H9 (cell line): ENCODE measurements at regions not wholly inside any gene's neighbourhood (a gene's known extent, or its start where the extent isn't known, plus 50 kb on each side); places are given as distances from the start of the nearest gene placed in this dataset.

Experiments used
- DNase-seq: peaks from one replicate; pipeline ENCODE4 v3.0.0-alpha.2; 2017
- H2AFZ ChIP-seq: one replicate; pipeline ENCODE4 v1.6.1; 2013; ENCODE audit warnings: mild to moderate bottlenecking, low read length, control low read depth, moderate library complexity
- H2AK5ac ChIP-seq: 2 replicates; pipeline ENCODE4 v1.6.1; 2013; ENCODE audit warnings: low read length, control low read depth, mixed read lengths; ENCODE audit not compliant: insufficient read length
- H2BK120ac ChIP-seq: one replicate; pipeline ENCODE4 v1.6.1; 2013; ENCODE audit warnings: low read depth, mild to moderate bottlenecking, low read length, control low read depth, inconsistent platforms; ENCODE audit not compliant: poor library complexity, severe bottlenecking
- H2BK12ac ChIP-seq: 2 replicates; pipeline ENCODE4 v1.6.1; 2013; ENCODE audit warnings: low read length, control low read depth, mixed read lengths, low read depth; ENCODE audit not compliant: insufficient read length
- H2BK15ac ChIP-seq: 2 replicates; pipeline ENCODE4 v1.6.1; 2013; ENCODE audit warnings: low read depth, low read length, control low read depth
- H2BK20ac ChIP-seq: one replicate; pipeline ENCODE4 v1.6.1; 2013; ENCODE audit warnings: low read depth, mild to moderate bottlenecking, low read length, control low read depth, inconsistent platforms; ENCODE audit not compliant: poor library complexity, severe bottlenecking
- H2BK5ac ChIP-seq: 2 replicates; pipeline ENCODE4 v1.6.1; 2013; ENCODE audit warnings: low read length, control low read depth, mixed read lengths; ENCODE audit not compliant: insufficient read length
- H3K14ac ChIP-seq: 2 replicates; pipeline ENCODE4 v1.6.1; 2013; ENCODE audit warnings: low read length, control low read depth; ENCODE audit not compliant: insufficient read depth
- H3K18ac ChIP-seq: 2 replicates; pipeline ENCODE4 v1.6.1; 2013; ENCODE audit warnings: low read depth, mild to moderate bottlenecking, mixed read lengths, low read length, control low read depth; ENCODE audit not compliant: insufficient read length
- H3K23ac ChIP-seq: 2 replicates; pipeline ENCODE4 v1.6.1; 2013; ENCODE audit warnings: low read length, control low read depth, mixed read lengths, low read depth; ENCODE audit not compliant: insufficient read length
- H3K23me2 ChIP-seq: 2 replicates; pipeline ENCODE4 v1.6.1; 2013; ENCODE audit warnings: low read depth, mild to moderate bottlenecking, mixed read lengths, low read length, control low read depth; ENCODE audit not compliant: insufficient read length, poor library complexity, severe bottlenecking
- H3K27ac ChIP-seq: 2 replicates; pipeline ENCODE4 v1.5.1; 2013; ENCODE audit warnings: low read length, control low read depth, mixed read lengths, low read depth; ENCODE audit not compliant: insufficient read length
- H3K27me3 ChIP-seq: 2 replicates; pipeline ENCODE4 v1.6.1; 2013; ENCODE audit warnings: low read length, control low read depth, inconsistent platforms; ENCODE audit not compliant: insufficient read depth
- H3K4ac ChIP-seq: 2 replicates; pipeline ENCODE4 v1.6.1; 2013; ENCODE audit warnings: low read depth, mild to moderate bottlenecking, control low read depth, inconsistent platforms, low read length, moderate library complexity
- H3K4me1 ChIP-seq: 2 replicates; pipeline ENCODE4 v1.6.1; 2013; ENCODE audit warnings: low read length, control low read depth, inconsistent platforms; ENCODE audit not compliant: insufficient read depth
- H3K4me2 ChIP-seq: 2 replicates; pipeline ENCODE4 v1.6.1; 2013; ENCODE audit warnings: low read length, control low read depth, mixed read lengths; ENCODE audit not compliant: insufficient read length, insufficient read depth
- H3K56ac ChIP-seq: 2 replicates; pipeline ENCODE4 v1.6.1; 2013; ENCODE audit warnings: low read depth, mild to moderate bottlenecking, mixed read lengths, low read length, control low read depth; ENCODE audit not compliant: insufficient read length
- H3K79me1 ChIP-seq: 2 replicates; pipeline ENCODE4 v1.6.1; 2013; ENCODE audit warnings: low read depth, mild to moderate bottlenecking, moderate library complexity, low read length, control low read depth, inconsistent platforms; ENCODE audit not compliant: insufficient read depth, poor library complexity, severe bottlenecking
- H3K79me2 ChIP-seq: 2 replicates; pipeline ENCODE4 v1.6.1; 2013; ENCODE audit warnings: low read length, control low read depth, inconsistent platforms; ENCODE audit not compliant: insufficient read depth
- H3K9ac ChIP-seq: 2 replicates; pipeline ENCODE4 v1.6.1; 2013; ENCODE audit warnings: low read length, control low read depth, mixed read lengths; ENCODE audit not compliant: insufficient read length; ENCODE audit errors: extremely low read depth
- H3K9me3 ChIP-seq: one replicate; pipeline ENCODE4 v1.6.1; 2013; ENCODE audit warnings: low read depth, low read length, inconsistent platforms; ENCODE audit not compliant: control insufficient read depth
- H3T11ph ChIP-seq: one replicate; pipeline ENCODE4 v1.6.1; 2013; ENCODE audit warnings: mild to moderate bottlenecking, low read length, control low read depth, inconsistent platforms
- H4K20me1 ChIP-seq: one replicate; pipeline ENCODE4 v1.6.1; 2013; ENCODE audit not compliant: control insufficient read depth, insufficient read length, insufficient read depth
- H4K5ac ChIP-seq: 2 replicates; pipeline ENCODE4 v1.6.1; 2013; ENCODE audit warnings: low read depth, mild to moderate bottlenecking, mixed read lengths, low read length, control low read depth; ENCODE audit not compliant: insufficient read length
- H4K8ac ChIP-seq: replicated peaks from 2 replicates; pipeline ENCODE4 v1.6.1; 2013; ENCODE audit warnings: low read length, control low read depth, mixed read lengths, low read depth; ENCODE audit not compliant: insufficient read length
- H4K91ac ChIP-seq: 2 replicates; pipeline ENCODE4 v1.6.1; 2013; ENCODE audit warnings: low read depth, mild to moderate bottlenecking, moderate library complexity, mixed read lengths, low read length, control low read depth; ENCODE audit not compliant: insufficient read length
- H3K27ac Mint-ChIP-seq, 3 experiments: 2 replicates in 2 of 3; 3 replicates in 1 of 3; pipeline ENCODE4 v1.8.0; 2020 to 2021; ENCODE audit warnings: mixed read lengths in 3 of 3, mild to moderate bottlenecking in 1 of 3, moderate library complexity in 1 of 3
- H3K27me3 Mint-ChIP-seq: 2 replicates; pipeline ENCODE4 v1.8.0; 2021; ENCODE audit warnings: low read depth, mild to moderate bottlenecking, moderate library complexity, mixed read lengths
- H3K36me3 Mint-ChIP-seq, 3 experiments: 2 replicates in 2 of 3; 3 replicates in 1 of 3; pipeline ENCODE4 v1.8.0; 2020 to 2021; ENCODE audit warnings: low read depth in 3 of 3, mixed read lengths in 3 of 3; ENCODE audit not compliant: insufficient read depth in 1 of 3
- H3K4me1 Mint-ChIP-seq, 2 experiments: 2 replicates each; pipeline ENCODE4 v1.8.0; 2020; ENCODE audit warnings: mixed read lengths in 2 of 2
- H3K4me3 Mint-ChIP-seq, 2 experiments: 2 replicates in 1 of 2; 3 replicates in 1 of 2; pipeline ENCODE4 v1.8.0; 2020 to 2021; ENCODE audit warnings: mild to moderate bottlenecking in 2 of 2, mixed read lengths in 2 of 2, moderate library complexity in 1 of 2
- H3K9me3 Mint-ChIP-seq, 2 experiments: 2 replicates in 1 of 2; 3 replicates in 1 of 2; pipeline ENCODE4 v1.8.0; 2020; ENCODE audit warnings: mild to moderate bottlenecking in 2 of 2, mixed read lengths in 2 of 2, moderate library complexity in 1 of 2
- WGBS: extraction: QIAGEN DNeasy Blood & Tissue Kit; methylation state at CpG from one replicate; pipeline ENCODE4 v1.1.7; 2013; ENCODE audit warnings: missing lambda C conversion rate, low lambda C conversion rate, mixed read lengths; ENCODE audit not compliant: insufficient read length; ENCODE audit errors: extremely low coverage; 5-methylcytosine and 5-hydroxymethylcytosine counted together
- TF ChIP-seq, protein P1 (sequence below): fragments of 200-600 bp; sonication (generic); conservative IDR thresholded peaks from 3 replicates; pipeline ENCODE4 v1.8.0; 2021; ENCODE audit warnings: antibody characterized with exemption, mild to moderate bottlenecking

DNA sequence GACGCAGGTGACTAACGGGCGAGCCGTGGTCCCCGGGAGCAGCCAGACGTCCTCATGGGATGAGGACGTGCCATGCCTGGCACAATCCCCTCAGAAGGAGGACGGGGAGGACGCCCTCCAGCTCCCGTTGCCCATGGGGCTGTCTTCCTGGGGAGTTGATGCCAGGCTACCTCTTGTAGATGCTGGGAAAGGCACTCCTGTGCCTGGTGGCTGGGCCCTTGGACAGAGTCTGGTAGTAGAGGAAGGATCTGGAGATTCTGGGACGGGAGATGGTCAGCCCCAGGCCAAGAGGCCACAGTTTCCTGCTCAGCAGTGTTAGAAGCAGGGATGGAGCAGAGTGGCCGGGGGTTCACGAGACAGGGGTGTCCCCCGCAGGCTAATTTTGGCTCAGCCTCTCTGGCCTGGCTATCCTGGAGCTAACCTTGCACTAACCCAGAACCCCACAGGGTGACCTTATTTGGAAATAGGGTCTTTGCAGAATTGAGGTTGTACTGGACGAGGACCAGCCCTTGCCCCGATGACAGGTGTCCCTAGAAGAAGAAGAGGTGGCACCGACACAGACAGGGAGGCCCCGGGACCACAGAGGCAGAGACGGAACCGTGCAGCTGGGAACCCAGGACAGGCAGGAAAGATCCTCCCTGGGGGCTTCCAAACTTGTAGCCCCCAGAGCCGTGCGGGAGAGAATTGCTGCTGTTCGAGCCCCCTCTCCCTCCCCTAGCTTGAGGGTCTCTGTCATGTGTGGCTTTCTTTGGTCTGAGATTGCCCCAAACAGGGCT, 50.1 kb upstream of the ADRA2C start:
- no peak overlapping the region for H3K4me2 ChIP-seq
- no peak overlapping the region; a peak in 1 of 7 replicates for H3K27ac Mint-ChIP-seq
- H3K27me3 Mint-ChIP-seq: peaks cover 31% of the 10 kb centered on the region

More for the DNA sequence above, 50.1 kb upstream of the ADRA2C start:
- Histone ChIP-seq H2AFZ (no peak overlapping the region), H2BK15ac (no peak overlapping the region), H3K23ac (no peak overlapping the region), H2BK12ac (no peak overlapping the region), H3K27ac (no peak overlapping the region), H2BK5ac (no peak overlapping the region), H2BK120ac (no peak overlapping the region), H3T11ph (no peak overlapping the region), H4K8ac (no peak overlapping the region), H3K79me2 (no peaks in the 10 kb centered on the region), H4K5ac (no peak overlapping the region), H4K91ac (no peak overlapping the region), H3K9ac (no peak overlapping the region), H3K23me2 (no peaks in the 10 kb centered on the region), H3K27me3 (no peaks in the 10 kb centered on the region), H3K4ac (no peak overlapping the region), H3K14ac (no peak overlapping the region), H3K56ac (no peak overlapping the region), H3K9me3 (no peaks in the 10 kb centered on the region), H2AK5ac (no peak overlapping the region), H2BK20ac (no peak overlapping the region), H3K4me1 (no peaks in the 10 kb centered on the region), H4K20me1 (no peaks in the 10 kb centered on the region), H3K18ac (no peak overlapping the region), H3K79me1 (no peaks in the 10 kb centered on the region)
- DNase-seq: no peak
- Mint-ChIP-seq H3K4me3 (no peak overlapping the region), H3K9me3 (peaks cover 9 to 12% of the 10 kb centered on the region in 2 experiments), H3K4me1 (peaks cover 3 to 5% of the 10 kb centered on the region in 2 experiments; a peak in 3 of 4 replicates), H3K36me3 (peaks cover 4 to 11% (median 11%) of the 10 kb centered on the region in 3 experiments; a peak in 5 of 7 replicates)
- TF ChIP-seq, protein P1, sequence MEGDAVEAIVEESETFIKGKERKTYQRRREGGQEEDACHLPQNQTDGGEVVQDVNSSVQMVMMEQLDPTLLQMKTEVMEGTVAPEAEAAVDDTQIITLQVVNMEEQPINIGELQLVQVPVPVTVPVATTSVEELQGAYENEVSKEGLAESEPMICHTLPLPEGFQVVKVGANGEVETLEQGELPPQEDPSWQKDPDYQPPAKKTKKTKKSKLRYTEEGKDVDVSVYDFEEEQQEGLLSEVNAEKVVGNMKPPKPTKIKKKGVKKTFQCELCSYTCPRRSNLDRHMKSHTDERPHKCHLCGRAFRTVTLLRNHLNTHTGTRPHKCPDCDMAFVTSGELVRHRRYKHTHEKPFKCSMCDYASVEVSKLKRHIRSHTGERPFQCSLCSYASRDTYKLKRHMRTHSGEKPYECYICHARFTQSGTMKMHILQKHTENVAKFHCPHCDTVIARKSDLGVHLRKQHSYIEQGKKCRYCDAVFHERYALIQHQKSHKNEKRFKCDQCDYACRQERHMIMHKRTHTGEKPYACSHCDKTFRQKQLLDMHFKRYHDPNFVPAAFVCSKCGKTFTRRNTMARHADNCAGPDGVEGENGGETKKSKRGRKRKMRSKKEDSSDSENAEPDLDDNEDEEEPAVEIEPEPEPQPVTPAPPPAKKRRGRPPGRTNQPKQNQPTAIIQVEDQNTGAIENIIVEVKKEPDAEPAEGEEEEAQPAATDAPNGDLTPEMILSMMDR: no peak
- no CpG with 5 or more reads among the region's 23 CpGs for WGBS
